Keratinocyte (primary cell): ENCODE measurements at regions not wholly inside any gene's neighbourhood (a gene's known extent, or its start where the extent isn't known, plus 50 kb on each side); places are given as distances from the start of the nearest gene placed in this dataset.

Experiments
- DNase-seq: peaks from one replicate; pipeline ENCODE4 v3.0.0-alpha.2; 2011; ENCODE audit warnings: low read depth, missing footprints, low spot score
- FAIRE-seq: peaks from 2 replicates; lab custom pipeline; 2011; peaks lifted over from hg19 to GRCh38; lab: Jason Lieb, UNC
- H2AFZ ChIP-seq: 2 replicates; pipeline ENCODE4 v1.6.0; 2012; ENCODE audit warnings: low read length, control low read depth, inconsistent platforms; ENCODE audit not compliant: control insufficient read depth
- H3K27ac ChIP-seq: 2 replicates; pipeline ENCODE4 v1.5.1; 2011; ENCODE audit warnings: low read length; ENCODE audit not compliant: control insufficient read depth, insufficient read depth
- H3K27me3 ChIP-seq: 3 replicates; pipeline ENCODE4 v1.6.0; 2011; ENCODE audit warnings: low read length; ENCODE audit not compliant: control insufficient read depth, insufficient read depth; ENCODE audit errors: extremely low read depth
- H3K36me3 ChIP-seq, 2 experiments: 2 replicates in 1 of 2; 3 replicates in 1 of 2; pipeline ENCODE4 v1.5.1; 2011; ENCODE audit warnings: low read length in 2 of 2, mild to moderate bottlenecking in 1 of 2; ENCODE audit not compliant: control insufficient read depth in 2 of 2, insufficient read depth in 2 of 2; ENCODE audit errors: extremely low read depth in 1 of 2
- H3K4me1 ChIP-seq: 3 replicates; pipeline ENCODE4 v1.5.1; 2011; ENCODE audit warnings: low read length; ENCODE audit not compliant: control insufficient read depth, insufficient read depth; ENCODE audit errors: extremely low read depth
- H3K4me2 ChIP-seq: 3 replicates; pipeline ENCODE4 v1.6.0; 2011; ENCODE audit warnings: low read depth, low read length; ENCODE audit not compliant: control insufficient read depth, insufficient read depth; ENCODE audit errors: extremely low read depth
- H3K4me3 ChIP-seq, 3 experiments: fragments of 200-600 bp in 1 of 3; sonication (generic) in 1 of 3; 2 replicates in 2 of 3; 3 replicates in 1 of 3; pipeline ENCODE4 v1.5.1; 2011 to 2016; ENCODE audit warnings: low read length in 3 of 3, mild to moderate bottlenecking in 3 of 3, control low read depth in 2 of 3, inconsistent platforms in 1 of 3, low read depth in 1 of 3, mixed read lengths in 1 of 3, mixed run types in 1 of 3, moderate library complexity in 1 of 3; ENCODE audit not compliant: control insufficient read depth in 2 of 3, insufficient read depth in 2 of 3; ENCODE audit errors: extremely low read depth in 1 of 3
- H3K79me2 ChIP-seq: 2 replicates; pipeline ENCODE4 v1.6.0; 2012; ENCODE audit warnings: low read length; ENCODE audit not compliant: control insufficient read depth, insufficient read depth
- H3K9ac ChIP-seq: 3 replicates; pipeline ENCODE4 v1.6.0; 2011; ENCODE audit warnings: low read length; ENCODE audit not compliant: control insufficient read depth, insufficient read depth; ENCODE audit errors: extremely low read depth
- H3K9me1 ChIP-seq: 3 replicates; pipeline ENCODE4 v1.6.0; 2011; ENCODE audit warnings: low read length; ENCODE audit not compliant: control insufficient read depth, insufficient read depth; ENCODE audit errors: extremely low read depth
- H3K9me3 ChIP-seq: 2 replicates; pipeline ENCODE4 v1.5.1; 2012; ENCODE audit warnings: low read depth, low read length; ENCODE audit not compliant: control insufficient read depth
- H4K20me1 ChIP-seq: 3 replicates; pipeline ENCODE4 v1.6.0; 2011; ENCODE audit warnings: low read length; ENCODE audit not compliant: control insufficient read depth, insufficient read depth; ENCODE audit errors: extremely low read depth
- EZH2 ChIP-seq: IDR thresholded peaks from one replicate; pipeline ENCODE4 v1.6.1; 2012; ENCODE audit warnings: inconsistent platforms, mild to moderate bottlenecking, low read length, moderate library complexity
- dilution Hi-C: fragments of 300-500 bp; cut with MboI; formaldehyde crosslinking; loops from one replicate; pipeline ENCODE4 v1.7.0; 2020; ENCODE audit warnings: low sequenced_read_pairs; ENCODE audit not compliant: extremely low pct_ligation_motif_present
- TF ChIP-seq, protein P1 (sequence below), 3 experiments: IDR thresholded peaks in 1 of 3; conservative IDR thresholded peaks in 1 of 3; optimal IDR thresholded peaks in 1 of 3; 2 replicates in 2 of 3; 3 replicates in 1 of 3; pipeline versions ENCODE3 to v1.5.1; 2011; ENCODE audit warnings: low read length in 3 of 3, mild to moderate bottlenecking in 3 of 3, moderate library complexity in 2 of 3, control low read depth in 1 of 3, inconsistent platforms in 1 of 3; ENCODE audit not compliant: insufficient read depth in 2 of 3; ENCODE audit errors: extremely low read depth in 1 of 3

DNA sequence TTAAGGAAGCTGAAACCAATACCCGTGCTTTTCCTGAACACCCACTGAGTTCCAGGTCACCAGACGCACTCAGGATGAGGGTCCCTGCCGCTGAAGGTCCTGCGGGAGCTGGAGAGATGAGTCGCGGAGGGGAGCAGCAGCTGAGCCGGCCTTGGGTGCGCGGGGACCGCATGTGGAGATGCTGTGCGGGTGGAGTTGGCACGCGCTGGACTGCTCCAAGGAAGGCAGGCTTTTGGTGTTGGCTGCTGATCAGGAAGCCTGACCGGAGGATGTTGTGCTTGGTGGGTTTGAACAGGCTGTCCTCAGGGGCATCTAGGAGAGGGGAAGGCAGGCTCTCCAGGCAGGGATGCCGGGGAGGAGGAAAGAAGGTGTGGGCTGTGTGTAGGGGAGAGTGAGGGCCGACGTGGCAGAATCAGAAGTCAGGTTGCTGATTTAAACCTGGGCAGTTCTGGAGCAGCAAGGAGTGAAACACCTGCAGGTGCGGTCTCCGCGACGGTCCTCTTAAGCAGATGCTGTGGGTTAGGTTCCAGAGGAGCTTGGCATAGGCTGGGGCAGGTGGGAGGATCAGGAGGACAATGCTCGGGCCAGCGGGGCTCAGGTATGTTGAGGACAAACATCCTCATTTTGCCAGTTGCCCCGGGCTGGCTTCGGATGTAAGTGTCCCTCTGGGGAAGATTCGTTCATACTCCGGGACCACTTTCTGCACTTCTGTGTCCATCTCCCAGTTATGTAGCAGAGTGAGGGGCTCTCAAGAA, 197.5 kb upstream of the B3GAT1 start:
- Histone ChIP-seq H3K9ac (no peak overlapping the region), H3K4me1 (no peaks in the 10 kb centered on the region), H3K9me3 (no peaks in the 10 kb centered on the region), H4K20me1 (no peaks in the 10 kb centered on the region), H3K79me2 (no peaks in the 10 kb centered on the region), H3K4me2 (no peak overlapping the region), H3K27me3 (no peaks in the 10 kb centered on the region), H2AFZ (no peak overlapping the region), H3K9me1 (no peaks in the 10 kb centered on the region), H3K36me3 (no peaks in the 10 kb centered on the region), H3K27ac (no peak overlapping the region), H3K4me3 (no peak overlapping the region)
- dilution Hi-C loops = no loop called here
- TF ChIP-seq, protein P1, sequence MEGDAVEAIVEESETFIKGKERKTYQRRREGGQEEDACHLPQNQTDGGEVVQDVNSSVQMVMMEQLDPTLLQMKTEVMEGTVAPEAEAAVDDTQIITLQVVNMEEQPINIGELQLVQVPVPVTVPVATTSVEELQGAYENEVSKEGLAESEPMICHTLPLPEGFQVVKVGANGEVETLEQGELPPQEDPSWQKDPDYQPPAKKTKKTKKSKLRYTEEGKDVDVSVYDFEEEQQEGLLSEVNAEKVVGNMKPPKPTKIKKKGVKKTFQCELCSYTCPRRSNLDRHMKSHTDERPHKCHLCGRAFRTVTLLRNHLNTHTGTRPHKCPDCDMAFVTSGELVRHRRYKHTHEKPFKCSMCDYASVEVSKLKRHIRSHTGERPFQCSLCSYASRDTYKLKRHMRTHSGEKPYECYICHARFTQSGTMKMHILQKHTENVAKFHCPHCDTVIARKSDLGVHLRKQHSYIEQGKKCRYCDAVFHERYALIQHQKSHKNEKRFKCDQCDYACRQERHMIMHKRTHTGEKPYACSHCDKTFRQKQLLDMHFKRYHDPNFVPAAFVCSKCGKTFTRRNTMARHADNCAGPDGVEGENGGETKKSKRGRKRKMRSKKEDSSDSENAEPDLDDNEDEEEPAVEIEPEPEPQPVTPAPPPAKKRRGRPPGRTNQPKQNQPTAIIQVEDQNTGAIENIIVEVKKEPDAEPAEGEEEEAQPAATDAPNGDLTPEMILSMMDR (optimal IDR thresholded peaks at IDR 0.05 in 1 of 3, IDR thresholded peaks at IDR 0.05 in 1 of 3, conservative IDR thresholded peaks at IDR 0.05 in 1 of 3; ENCODE audit: extremely low read depth in 1 of 3, insufficient read depth in 2 of 3, low read length in 3 of 3) = no peak
- DNase-seq = no peak
- no peak for FAIRE-seq

DNA sequence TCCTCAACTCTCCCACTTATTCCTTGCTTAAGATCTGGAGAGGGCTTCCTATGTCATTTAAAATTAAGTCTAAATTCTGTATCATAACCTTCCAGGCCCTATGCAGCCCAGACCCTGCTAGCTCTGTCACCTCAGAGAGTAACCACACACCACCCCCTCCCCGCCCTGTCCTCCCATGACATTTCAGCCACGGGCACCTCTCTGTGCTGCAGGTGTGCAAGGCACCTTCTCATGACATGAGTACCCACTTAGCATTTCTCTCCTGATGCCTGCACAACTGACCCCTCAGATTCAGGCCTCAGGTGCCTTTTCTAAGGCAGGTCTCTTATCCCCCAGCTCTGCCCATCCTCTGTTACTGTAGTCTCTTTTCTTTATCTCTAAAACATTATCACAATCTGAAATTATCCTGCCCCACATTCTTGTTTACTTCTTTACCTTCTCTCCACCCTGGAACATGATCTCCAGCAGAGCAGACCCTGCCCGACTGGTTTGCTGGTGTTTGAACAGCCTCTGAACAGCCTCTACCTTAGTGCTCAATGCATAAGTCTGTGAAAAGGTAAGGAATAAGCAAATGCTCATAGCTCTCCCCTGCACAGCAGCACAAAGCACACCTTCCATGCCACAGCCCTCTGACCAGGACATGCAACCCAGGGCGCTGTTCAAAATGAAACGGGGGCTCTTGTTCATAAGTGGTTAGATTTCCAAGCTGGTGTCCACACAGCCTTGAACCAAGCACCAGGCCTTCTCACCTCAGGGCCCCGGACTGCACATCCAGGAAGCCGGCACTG, 196.1 kb upstream of the B3GAT1 start:
- Histone ChIP-seq H3K27ac (no peak overlapping the region), H4K20me1 (no peaks in the 10 kb centered on the region), H3K4me2 (no peak overlapping the region), H3K27me3 (no peaks in the 10 kb centered on the region), H3K79me2 (no peaks in the 10 kb centered on the region), H3K4me1 (no peaks in the 10 kb centered on the region), H3K9me1 (no peaks in the 10 kb centered on the region), H3K36me3 (no peaks in the 10 kb centered on the region), H3K9ac (no peak overlapping the region), H3K9me3 (no peaks in the 10 kb centered on the region), H3K4me3 (no peak overlapping the region), H2AFZ (no peak overlapping the region)
- no peak for TF ChIP-seq EZH2
- TF ChIP-seq, protein P1 (optimal IDR thresholded peaks at IDR 0.05 in 1 of 3, IDR thresholded peaks at IDR 0.05 in 1 of 3, conservative IDR thresholded peaks at IDR 0.05 in 1 of 3; ENCODE audit: extremely low read depth in 1 of 3, insufficient read depth in 2 of 3, low read length in 3 of 3) = no peak
- dilution Hi-C loops = no loop called here
- FAIRE-seq (no peak), DNase-seq (no peak)
